K562 (cell line): ENCODE measurements at regions not wholly inside any gene's neighbourhood (a gene's known extent, or its start where the extent isn't known, plus 50 kb on each side); places are given as distances from the start of the nearest gene placed in this dataset.

ENCODE experiments used
- ATAC-seq: fragments of 200-7000 bp; cut with Tn5 transposase; 3 replicates; pipeline ENCODE4 v1.9.1; 2020; ENCODE audit warnings: moderate library complexity
- BruUV-seq: library from RNA; stranded (reverse); fragments of 400-500 nt; replicated peaks from 2 replicates; lab custom pipeline; 2021; lab: Mats Ljungman, UMichigan
- CTCF ChIA-PET: fragments of 300-600 bp; formaldehyde crosslinking; extraction: SDS; loops from one replicate; lab custom pipeline; 2021; ENCODE audit warnings: low intra/inter-chr PET ratio; lab: Yijun Ruan, JAX
- POLR2A ChIA-PET: fragments of 300-600, 350-650 bp; sonication (Branson Sonifier 250); formaldehyde crosslinking; extraction: SDS; loops from one replicate; lab custom pipeline; 2021; ENCODE audit warnings: antibody characterized with exemption, inconsistent platforms; lab: Yijun Ruan, JAX
- DNase-seq, 4 experiments: peaks; one replicate each; pipeline versions ENCODE4 v3.0.0 to v3.0.0-alpha.2; 2011 to 2018; ENCODE audit warnings: low spot score in 3 of 4, mixed read lengths in 3 of 4; ENCODE audit errors: extremely low read depth in 1 of 4
- FAIRE-seq: peaks from 2 replicates; lab custom pipeline; 2011; peaks lifted over from hg19 to GRCh38; lab: Jason Lieb, UNC
- H2AFZ ChIP-seq: 2 replicates; pipeline ENCODE4 v1.6.0; 2011; ENCODE audit warnings: low read depth, low read length, control low read depth, inconsistent platforms
- H3K27ac ChIP-seq: fragments of 200-600 bp; 3 replicates; pipeline ENCODE4 v1.8.0; 2011; ENCODE audit warnings: low read depth, mild to moderate bottlenecking, control low read depth, inconsistent platforms, low read length, moderate library complexity, mixed read lengths; ENCODE audit errors: extremely low read depth
- H3K27me3 ChIP-seq, 2 experiments: fragments of 300-600 bp in 1 of 2; 2 replicates in 1 of 2; 3 replicates in 1 of 2; pipeline versions ENCODE4 v1.6.0 to v1.8.0; 2011; ENCODE audit warnings: inconsistent platforms in 2 of 2, low read length in 2 of 2, mild to moderate bottlenecking in 1 of 2, mixed read lengths in 1 of 2, moderate library complexity in 1 of 2; ENCODE audit not compliant: control insufficient read depth in 2 of 2, insufficient read depth in 2 of 2
- H3K36me3 ChIP-seq: fragments of 300-600 bp; 3 replicates; pipeline ENCODE4 v1.8.0; 2011; ENCODE audit warnings: mild to moderate bottlenecking, low read length, inconsistent platforms; ENCODE audit not compliant: control insufficient read depth, insufficient read depth
- H3K4me1 ChIP-seq, 2 experiments: fragments of 200-600 bp in 1 of 2; replicated peaks in 1 of 2; 2 replicates in 1 of 2; 3 replicates in 1 of 2; pipeline versions ENCODE4 v1.5.1 to v1.8.0; 2011; ENCODE audit warnings: inconsistent platforms in 2 of 2, low read length in 2 of 2, mild to moderate bottlenecking in 1 of 2, mixed read lengths in 1 of 2, moderate library complexity in 1 of 2; ENCODE audit not compliant: control insufficient read depth in 2 of 2, insufficient read depth in 2 of 2
- H3K4me2 ChIP-seq: 2 replicates; pipeline ENCODE4 v1.6.1; 2011; ENCODE audit warnings: low read length, control low read depth, inconsistent platforms, mixed read lengths; ENCODE audit not compliant: insufficient read depth
- H3K4me3 ChIP-seq: fragments of 200-600 bp; sonication (generic), shearing (Covaris generic); 2 replicates; pipeline ENCODE4 v1.5.1; 2016; ENCODE audit warnings: control low read depth, inconsistent platforms
- H3K79me2 ChIP-seq: fragments of 200-600 bp; 3 replicates; pipeline ENCODE4 v1.8.0; 2011; ENCODE audit warnings: low read length, inconsistent platforms; ENCODE audit not compliant: control insufficient read depth, insufficient read depth
- H3K9ac ChIP-seq, 2 experiments: 2 replicates each; pipeline versions ENCODE4 v1.6.0 to v1.6.1; 2011; ENCODE audit warnings: low read depth in 2 of 2, low read length in 2 of 2, control low read depth in 1 of 2, inconsistent platforms in 1 of 2, mild to moderate bottlenecking in 1 of 2, mixed read lengths in 1 of 2; ENCODE audit not compliant: insufficient read depth in 1 of 2
- H3K9me1 ChIP-seq: one replicate; pipeline ENCODE4 v1.6.0; 2011; ENCODE audit warnings: inconsistent platforms, mild to moderate bottlenecking, low read length, moderate library complexity; ENCODE audit not compliant: control insufficient read depth, insufficient read depth
- H3K9me3 ChIP-seq: replicated peaks from 2 replicates; pipeline ENCODE4 v1.5.1; 2011; ENCODE audit warnings: low read depth, low read length, inconsistent platforms; ENCODE audit not compliant: control insufficient read depth, insufficient read depth
- H4K20me1 ChIP-seq: replicated peaks from 2 replicates; pipeline ENCODE4 v1.6.1; 2011; ENCODE audit warnings: low read length, inconsistent platforms, mixed read lengths; ENCODE audit not compliant: control insufficient read depth, insufficient read depth
- EWSR1 ChIP-seq: fragments of 450-650 bp; IDR thresholded peaks from 2 replicates; pipeline ENCODE4 v1.6.1; 2018; ENCODE audit warnings: borderline replicate concordance, mild to moderate bottlenecking, low read depth, moderate library complexity; ENCODE audit not compliant: partially characterized antibody
- NR1H2 ChIP-seq: sonication (generic); formaldehyde crosslinking; IDR thresholded peaks from 2 replicates; pipeline ENCODE4 v1.4.0; 2020; ENCODE audit warnings: mild to moderate bottlenecking, missing genetic modification reagents
- WGBS: fragments of 100-300 bp; shearing (Covaris generic); methylation state at CpG from one replicate; pipeline ENCODE4 v1.1.6; 2016; ENCODE audit warnings: low coverage, mixed read lengths; ENCODE audit not compliant: insufficient coverage; ENCODE audit errors: missing lambda C conversion rate; 5-methylcytosine and 5-hydroxymethylcytosine counted together
- in situ Hi-C: fragments of 300-500 bp; cut with MboI; formaldehyde crosslinking; loops from 4 replicates; pipeline ENCODE4 v1.15.0; 2018; ENCODE audit warnings: inconsistent platforms, mixed read lengths
- intact Hi-C: fragments of 100-400 bp; cut with micrococcal nuclease; formaldehyde crosslinking; loops from 2 replicates; pipeline ENCODE4 v1.14.2; 2022
- TF ChIP-seq, protein P1 (sequence below), 2 experiments: fragments of 450-650 bp; IDR thresholded peaks; 2 replicates each; pipeline ENCODE4 v1.6.1; 2018; ENCODE audit warnings: mild to moderate bottlenecking in 2 of 2, low read depth in 1 of 2; ENCODE audit not compliant: partially characterized antibody in 2 of 2

DNA sequence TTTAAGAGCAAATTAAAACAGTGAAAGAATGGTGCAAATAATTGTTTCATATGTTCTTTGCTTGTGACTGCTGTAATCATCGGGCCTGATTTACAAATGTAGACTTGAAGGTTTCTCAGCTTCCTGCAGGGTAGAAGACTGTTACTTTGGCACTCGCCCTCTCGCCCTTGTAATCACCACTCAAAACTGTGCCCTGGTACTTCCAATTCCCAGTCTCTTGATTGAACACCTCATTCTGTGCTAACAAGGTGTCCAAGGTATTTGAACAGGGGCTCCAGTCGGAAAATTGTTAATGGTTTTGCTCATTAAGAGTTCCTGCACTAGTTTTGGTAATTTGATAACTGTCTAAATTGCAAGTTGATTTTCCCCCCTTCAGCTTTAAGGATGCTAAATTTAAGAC, 209.5 kb downstream of the ZIC1 start:
- POLR2A ChIA-PET = no interaction called here
- intact Hi-C loops = no loop called here

More for the DNA sequence above, 209.5 kb downstream of the ZIC1 start:
- no peaks in the 10 kb centered on the region for H3K27me3 ChIP-seq
- CTCF ChIA-PET = no interaction called here
- H3K79me2 ChIP-seq = no peaks in the 10 kb centered on the region
- H3K4me2 ChIP-seq = no peak overlapping the region
- TF ChIP-seq, protein P1, sequence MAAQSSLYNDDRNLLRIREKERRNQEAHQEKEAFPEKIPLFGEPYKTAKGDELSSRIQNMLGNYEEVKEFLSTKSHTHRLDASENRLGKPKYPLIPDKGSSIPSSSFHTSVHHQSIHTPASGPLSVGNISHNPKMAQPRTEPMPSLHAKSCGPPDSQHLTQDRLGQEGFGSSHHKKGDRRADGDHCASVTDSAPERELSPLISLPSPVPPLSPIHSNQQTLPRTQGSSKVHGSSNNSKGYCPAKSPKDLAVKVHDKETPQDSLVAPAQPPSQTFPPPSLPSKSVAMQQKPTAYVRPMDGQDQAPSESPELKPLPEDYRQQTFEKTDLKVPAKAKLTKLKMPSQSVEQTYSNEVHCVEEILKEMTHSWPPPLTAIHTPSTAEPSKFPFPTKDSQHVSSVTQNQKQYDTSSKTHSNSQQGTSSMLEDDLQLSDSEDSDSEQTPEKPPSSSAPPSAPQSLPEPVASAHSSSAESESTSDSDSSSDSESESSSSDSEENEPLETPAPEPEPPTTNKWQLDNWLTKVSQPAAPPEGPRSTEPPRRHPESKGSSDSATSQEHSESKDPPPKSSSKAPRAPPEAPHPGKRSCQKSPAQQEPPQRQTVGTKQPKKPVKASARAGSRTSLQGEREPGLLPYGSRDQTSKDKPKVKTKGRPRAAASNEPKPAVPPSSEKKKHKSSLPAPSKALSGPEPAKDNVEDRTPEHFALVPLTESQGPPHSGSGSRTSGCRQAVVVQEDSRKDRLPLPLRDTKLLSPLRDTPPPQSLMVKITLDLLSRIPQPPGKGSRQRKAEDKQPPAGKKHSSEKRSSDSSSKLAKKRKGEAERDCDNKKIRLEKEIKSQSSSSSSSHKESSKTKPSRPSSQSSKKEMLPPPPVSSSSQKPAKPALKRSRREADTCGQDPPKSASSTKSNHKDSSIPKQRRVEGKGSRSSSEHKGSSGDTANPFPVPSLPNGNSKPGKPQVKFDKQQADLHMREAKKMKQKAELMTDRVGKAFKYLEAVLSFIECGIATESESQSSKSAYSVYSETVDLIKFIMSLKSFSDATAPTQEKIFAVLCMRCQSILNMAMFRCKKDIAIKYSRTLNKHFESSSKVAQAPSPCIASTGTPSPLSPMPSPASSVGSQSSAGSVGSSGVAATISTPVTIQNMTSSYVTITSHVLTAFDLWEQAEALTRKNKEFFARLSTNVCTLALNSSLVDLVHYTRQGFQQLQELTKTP (IDR thresholded peaks at IDR 0.05; ENCODE audit: low read depth in 1 of 2, partially characterized antibody in 2 of 2) = no peak
- no peak for TF ChIP-seq NR1H2 (CRISPR knock-in tag)
- TF ChIP-seq EWSR1 = no peak
- H3K36me3 ChIP-seq = no peaks in the 10 kb centered on the region
- H3K4me3 ChIP-seq = no peak overlapping the region
- BruUV-seq = no TSS peak
- H3K27ac ChIP-seq = no peak overlapping the region
- H3K4me1 ChIP-seq = no peaks in the 10 kb centered on the region
- in situ Hi-C loops = no loop called here
- no peak overlapping the region for H2AFZ ChIP-seq
- H3K9ac ChIP-seq = no peak overlapping the region
- DNase-seq = no peak
- no peak for FAIRE-seq
- no peaks in the 10 kb centered on the region for H3K9me1 ChIP-seq
- H4K20me1 ChIP-seq = no peaks in the 10 kb centered on the region
- 0% methylated on average over 4 of the region's 4 CpGs for WGBS
- H3K9me3 ChIP-seq = no peaks in the 10 kb centered on the region
- no peak for ATAC-seq
